Fibroblast of skin of right biceps (primary cell): ENCODE measurements at regions not wholly inside any gene's neighbourhood (a gene's known extent, or its start where the extent isn't known, plus 50 kb on each side); places are given as distances from the start of the nearest gene placed in this dataset.
A peak's percentile ranks its signal among the peaks of the same experiment; 100 is the strongest.

Experiments
- DNase-seq: peaks from one replicate; pipeline ENCODE4 v3.0.0-alpha.2; 2013

- no peak for DNase-seq
These were observed 657.6 kb upstream of the ZNF608 start for GRCh38 chr5:125404056-125404455.

GRCh38 chr5:125408448-125409233 lies 662.2 kb upstream of the ZNF608 start:
- peak; percentile 96 for DNase-seq

GRCh38 chr5:125409234-125409860 lies 662.9 kb upstream of the ZNF608 start:
- peak; percentile 91 for DNase-seq

GRCh38 chr5:125409861-125410536 lies 663.6 kb upstream of the ZNF608 start:
- no peak for DNase-seq

- DNase-seq = peak; percentile 73
These were observed 664.2 kb upstream of the ZNF608 start for GRCh38 chr5:125410537-125411070.

- peak; percentile 63 for DNase-seq
These were observed 664.8 kb upstream of the ZNF608 start for GRCh38 chr5:125411071-125411743.

- peak; percentile 24 for DNase-seq
These were observed 665.5 kb upstream of the ZNF608 start for GRCh38 chr5:125411744-125412560.

- DNase-seq = peak; percentile 82
These were observed 666.4 kb upstream of the ZNF608 start for GRCh38 chr5:125412561-125413495.

GRCh38 chr5:125413496-125414274 lies 667.2 kb upstream of the ZNF608 start:
- DNase-seq = no peak

GRCh38 chr5:125415126-125415525 lies 668.7 kb upstream of the ZNF608 start:
- no peak for DNase-seq

- DNase-seq = no peak
These were observed 669.6 kb upstream of the ZNF608 start for GRCh38 chr5:125416055-125416454.

- no peak for DNase-seq
These were observed 674.6 kb upstream of the ZNF608 start for GRCh38 chr5:125421006-125421405.

- DNase-seq = no peak
These were observed 675.9 kb upstream of the ZNF608 start for GRCh38 chr5:125422342-125422741.

GRCh38 chr5:125424402-125425141 lies 678.1 kb upstream of the ZNF608 start:
- DNase-seq = no peak

- DNase-seq = no peak
These were observed 683.1 kb upstream of the ZNF608 start for GRCh38 chr5:125429498-125429897.

GRCh38 chr5:125433457-125433856 lies 687.0 kb upstream of the ZNF608 start:
- no peak for DNase-seq

GRCh38 chr5:125439243-125439642 lies 692.8 kb upstream of the ZNF608 start:
- DNase-seq = no peak

GRCh38 chr5:125440905-125441304 lies 694.5 kb upstream of the ZNF608 start:
- DNase-seq = no peak

- peak; percentile 49 for DNase-seq
These were observed 700.5 kb upstream of the ZNF608 start for GRCh38 chr5:125446986-125447385.
